ENCODE measurements at regions not wholly inside any gene's neighbourhood (a gene's known extent, or its start where the extent isn't known, plus 50 kb on each side); places are given as distances from the start of the nearest gene placed in this dataset.

DNA sequence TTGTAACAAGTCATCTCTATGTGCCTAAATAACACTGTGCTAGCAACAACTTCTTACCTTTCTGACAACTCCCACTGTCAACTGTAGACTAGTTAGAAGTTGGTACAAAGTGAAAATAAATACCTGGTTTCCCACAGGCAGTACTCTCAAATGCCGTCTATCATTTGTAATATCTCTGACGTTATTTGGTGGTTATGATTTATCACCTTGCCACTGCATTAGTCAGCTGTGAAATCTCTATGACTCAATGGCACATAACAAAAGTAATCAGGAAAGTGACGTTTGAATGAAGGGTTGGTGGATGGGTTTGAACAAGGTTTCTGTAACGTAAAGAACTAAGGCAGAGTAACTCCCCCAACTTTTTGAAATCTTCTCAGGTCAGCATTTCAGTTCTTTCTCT, 592.3 kb downstream of the MAT2B start:
- BruUV-seq (replicated peaks), result no TSS peak
- Histone ChIP-seq H3K4me3 (replicated peaks in 1 of 3; ENCODE audit: insufficient read depth in 1 of 3, low read depth in 2 of 3, low read length in 3 of 3) (no peak overlapping the region), H4K20me1 (ENCODE audit: insufficient read depth, low read length) (no peaks in the 10 kb centered on the region), H3K4me1 (ENCODE audit: insufficient read depth, low read length) (no peaks in the 10 kb centered on the region), H3K27me3 (ENCODE audit: control insufficient read depth in 1 of 2, insufficient read depth in 2 of 2, low read length in 2 of 2) (no peaks in the 10 kb centered on the region; a peak in 1 of 5 replicates), H3K4me2 (ENCODE audit: low read depth, low read length) (no peak overlapping the region), H3K36me3 (replicated peaks in 1 of 2; ENCODE audit: control insufficient read depth in 1 of 2, insufficient read depth in 2 of 2, low read length in 2 of 2) (no peaks in the 10 kb centered on the region), H3K27ac (ENCODE audit: extremely low read length, insufficient read depth, low read length) (no peak overlapping the region), H3K9ac (ENCODE audit: insufficient read depth, low read depth, low read length) (no peak overlapping the region), H3K79me2 (ENCODE audit: insufficient read depth, low read length) (no peaks in the 10 kb centered on the region), H3K9me3 (ENCODE audit: low read length) (peaks cover 30% of the 10 kb centered on the region), H2AFZ (ENCODE audit: low read length) (no peak overlapping the region)
- POLR2A ChIA-PET, result no interaction called here
- 1% methylated on average over 4 of the region's 4 CpGs for WGBS (ENCODE audit: low lambda C conversion rate)
- in situ Hi-C loops (cut with HindIII; ENCODE audit: extremely low pct_ligation_motif_present, low pct_unique_long_range_greater_than_20kb) (no loop called here), intact Hi-C loops (cut with micrococcal nuclease; ENCODE audit: unreplicated experiment) (no loop called here)
- TF ChIP-seq CREB1 (IDR thresholded peaks at IDR 0.05) (0 out of 2 replicates have a peak, but pooled peaks have one; percentile 25), CREB1 (CRISPR knock-in tag; IDR thresholded peaks at IDR 0.05) (no peak), TCF7 (IDR thresholded peaks at IDR 0.05; ENCODE audit: low read depth) (no peak)
- no peak for FAIRE-seq
- ATAC-seq, result no peak
- DNase-seq (ENCODE audit: low spot score), result no peak
- CTCF ChIA-PET (ENCODE audit: low intra/inter-chr PET ratio, low total read pairs), result no interaction called here

- no peak overlapping the region for H3K9ac ChIP-seq (ENCODE audit: insufficient read depth, low read depth, low read length)
- H3K9me3 ChIP-seq (ENCODE audit: low read length), result peaks cover 38% of the 10 kb centered on the region
- no peaks in the 10 kb centered on the region for H3K4me1 ChIP-seq (ENCODE audit: insufficient read depth, low read length)
- intact Hi-C loops (cut with micrococcal nuclease; ENCODE audit: unreplicated experiment), result no loop called here
- H2AFZ ChIP-seq (ENCODE audit: low read length), result no peak overlapping the region
- no peaks in the 10 kb centered on the region for H4K20me1 ChIP-seq (ENCODE audit: insufficient read depth, low read length)
- no peak overlapping the region for H3K4me2 ChIP-seq (ENCODE audit: low read depth, low read length)
- ChIA-PET CTCF (ENCODE audit: low intra/inter-chr PET ratio, low total read pairs) (no interaction called here), POLR2A (no interaction called here)
- H3K27ac ChIP-seq (ENCODE audit: extremely low read length, insufficient read depth, low read length), result no peak overlapping the region
- no peak overlapping the region for H3K4me3 ChIP-seq (replicated peaks in 1 of 3; ENCODE audit: insufficient read depth in 1 of 3, low read depth in 2 of 3, low read length in 3 of 3)
- WGBS (ENCODE audit: low lambda C conversion rate), result 0% methylated on average over 1 of the region's 1 CpG
- no TSS peak for BruUV-seq (replicated peaks)
- H3K36me3 ChIP-seq (replicated peaks in 1 of 2; ENCODE audit: control insufficient read depth in 1 of 2, insufficient read depth in 2 of 2, low read length in 2 of 2), result no peaks in the 10 kb centered on the region
- FAIRE-seq (no peak), DNase-seq (ENCODE audit: low spot score) (no peak), ATAC-seq (no peak)
- H3K27me3 ChIP-seq (ENCODE audit: control insufficient read depth in 1 of 2, insufficient read depth in 2 of 2, low read length in 2 of 2), result no peaks in the 10 kb centered on the region; a peak in 1 of 5 replicates
- H3K79me2 ChIP-seq (ENCODE audit: insufficient read depth, low read length), result no peaks in the 10 kb centered on the region
- in situ Hi-C loops (cut with HindIII; ENCODE audit: extremely low pct_ligation_motif_present, low pct_unique_long_range_greater_than_20kb), result no loop called here
- TF ChIP-seq BORCS8-MEF2B (CRISPR knock-in tag; IDR thresholded peaks at IDR 0.05) (no peak), ATRX (CRISPR knock-in tag; IDR thresholded peaks at IDR 0.05; ENCODE audit: borderline replicate concordance) (no peak)
- TF ChIP-seq, protein P1, sequence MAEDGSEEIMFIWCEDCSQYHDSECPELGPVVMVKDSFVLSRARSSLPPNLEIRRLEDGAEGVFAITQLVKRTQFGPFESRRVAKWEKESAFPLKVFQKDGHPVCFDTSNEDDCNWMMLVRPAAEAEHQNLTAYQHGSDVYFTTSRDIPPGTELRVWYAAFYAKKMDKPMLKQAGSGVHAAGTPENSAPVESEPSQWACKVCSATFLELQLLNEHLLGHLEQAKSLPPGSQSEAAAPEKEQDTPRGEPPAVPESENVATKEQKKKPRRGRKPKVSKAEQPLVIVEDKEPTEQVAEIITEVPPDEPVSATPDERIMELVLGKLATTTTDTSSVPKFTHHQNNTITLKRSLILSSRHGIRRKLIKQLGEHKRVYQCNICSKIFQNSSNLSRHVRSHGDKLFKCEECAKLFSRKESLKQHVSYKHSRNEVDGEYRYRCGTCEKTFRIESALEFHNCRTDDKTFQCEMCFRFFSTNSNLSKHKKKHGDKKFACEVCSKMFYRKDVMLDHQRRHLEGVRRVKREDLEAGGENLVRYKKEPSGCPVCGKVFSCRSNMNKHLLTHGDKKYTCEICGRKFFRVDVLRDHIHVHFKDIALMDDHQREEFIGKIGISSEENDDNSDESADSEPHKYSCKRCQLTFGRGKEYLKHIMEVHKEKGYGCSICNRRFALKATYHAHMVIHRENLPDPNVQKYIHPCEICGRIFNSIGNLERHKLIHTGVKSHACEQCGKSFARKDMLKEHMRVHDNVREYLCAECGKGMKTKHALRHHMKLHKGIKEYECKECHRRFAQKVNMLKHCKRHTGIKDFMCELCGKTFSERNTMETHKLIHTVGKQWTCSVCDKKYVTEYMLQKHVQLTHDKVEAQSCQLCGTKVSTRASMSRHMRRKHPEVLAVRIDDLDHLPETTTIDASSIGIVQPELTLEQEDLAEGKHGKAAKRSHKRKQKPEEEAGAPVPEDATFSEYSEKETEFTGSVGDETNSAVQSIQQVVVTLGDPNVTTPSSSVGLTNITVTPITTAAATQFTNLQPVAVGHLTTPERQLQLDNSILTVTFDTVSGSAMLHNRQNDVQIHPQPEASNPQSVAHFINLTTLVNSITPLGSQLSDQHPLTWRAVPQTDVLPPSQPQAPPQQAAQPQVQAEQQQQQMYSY (CRISPR knock-in tag; IDR thresholded peaks at IDR 0.05), result no peak
Measured at GRCh38 chr5:164098531-164098930, 593.1 kb downstream of the MAT2B start.
